ENCODE measurements at regions not wholly inside any gene's neighbourhood (a gene's known extent, or its start where the extent isn't known, plus 50 kb on each side); places are given as distances from the start of the nearest gene placed in this dataset.
"Not testable (repeated sequence)": the region's sequence is repeated elsewhere in the genome, so short reads cannot be mapped to it uniquely, and the experiment has no call there.

DNA sequence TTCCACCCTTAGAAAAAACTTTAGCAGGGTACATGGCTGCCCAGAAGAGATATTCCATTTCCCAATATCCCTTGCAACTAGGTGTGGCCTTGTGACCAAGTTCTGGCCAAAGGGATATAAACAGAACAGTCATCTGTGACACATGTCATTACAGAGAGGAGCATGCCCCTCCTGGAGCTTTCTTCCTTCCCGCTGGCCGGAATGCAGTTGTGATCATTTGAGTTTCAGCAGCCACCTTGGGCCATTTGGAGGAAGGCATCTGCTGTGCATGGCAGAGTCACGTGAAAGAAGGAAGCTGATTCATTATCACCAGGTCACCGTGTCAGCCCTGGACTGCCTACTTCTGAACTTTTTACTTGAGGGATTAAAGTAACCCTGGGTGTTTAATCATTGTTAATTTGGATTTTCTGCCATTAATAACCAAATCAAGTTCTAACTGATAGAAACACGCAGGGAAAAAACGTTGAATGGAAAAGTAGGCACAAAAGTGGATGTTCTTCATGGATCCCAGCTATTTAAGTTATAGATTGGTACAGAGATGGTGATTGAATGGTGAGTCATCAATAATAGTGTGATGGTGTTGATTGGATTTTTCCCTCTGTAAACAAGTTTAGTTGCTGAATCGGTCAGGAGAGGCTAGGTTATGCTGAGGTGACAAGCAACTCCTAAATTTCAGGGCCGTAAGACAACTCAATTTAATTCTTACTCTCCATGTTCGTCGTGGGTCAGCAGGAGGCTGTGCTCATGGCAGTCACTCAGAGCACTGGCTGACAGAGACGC is 80.7 kb upstream of the CCDC167 start:
- no peak for DNase-seq (ENCODE audit: low read depth in 2 of 2)

DNA sequence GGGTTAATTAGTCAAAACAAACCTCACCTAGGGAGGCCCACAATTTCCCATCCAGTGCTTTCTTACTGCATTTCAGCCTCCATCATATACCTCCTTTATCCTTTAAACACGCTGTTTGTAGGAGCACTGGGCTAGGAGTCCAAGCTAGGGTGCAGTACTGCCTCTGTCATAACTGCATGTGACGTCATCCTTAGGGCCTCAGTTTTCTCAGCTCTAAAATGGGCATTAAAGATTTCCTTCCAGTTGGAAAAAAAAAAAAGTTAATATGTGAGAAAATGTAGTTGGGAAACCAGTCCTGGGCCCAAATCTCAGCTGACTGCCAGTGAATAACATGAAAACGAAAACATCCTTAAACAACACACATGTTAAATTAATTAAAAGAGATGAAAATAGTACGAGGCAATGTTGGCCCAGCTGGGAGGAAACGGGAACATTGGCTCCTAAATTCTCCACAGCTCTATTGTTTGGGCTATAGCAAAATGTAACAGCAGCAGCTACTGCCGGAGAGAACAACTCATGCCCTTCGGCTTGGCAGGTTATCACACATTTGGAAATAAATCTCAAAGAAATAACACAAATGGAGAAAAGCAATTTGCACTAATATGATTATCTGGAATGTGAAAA is 79.9 kb upstream of the CCDC167 start:
- DNase-seq (ENCODE audit: low read depth in 2 of 2) = no peak

DNA sequence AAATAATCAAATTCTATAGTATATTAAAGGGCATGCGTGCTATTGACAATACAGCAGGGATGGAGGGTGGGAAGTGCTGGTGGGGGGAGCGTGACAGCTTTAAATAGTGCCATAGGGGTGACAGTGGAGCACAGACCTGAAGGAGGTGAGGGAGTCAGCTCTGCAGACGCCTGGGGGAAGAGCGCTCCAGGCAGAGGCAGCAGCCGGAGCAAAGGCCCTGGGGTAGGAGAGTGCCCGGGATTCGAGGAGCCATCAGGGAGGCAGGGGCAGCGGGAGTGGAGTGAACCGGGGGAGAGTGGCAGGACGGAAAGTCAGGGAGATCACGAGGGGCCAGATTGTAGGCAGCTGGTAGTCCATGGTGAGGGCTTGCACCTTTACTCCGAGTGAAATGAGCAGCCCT is 78.4 kb upstream of the CCDC167 start:
- no peak for DNase-seq (ENCODE audit: low read depth in 2 of 2)

DNA sequence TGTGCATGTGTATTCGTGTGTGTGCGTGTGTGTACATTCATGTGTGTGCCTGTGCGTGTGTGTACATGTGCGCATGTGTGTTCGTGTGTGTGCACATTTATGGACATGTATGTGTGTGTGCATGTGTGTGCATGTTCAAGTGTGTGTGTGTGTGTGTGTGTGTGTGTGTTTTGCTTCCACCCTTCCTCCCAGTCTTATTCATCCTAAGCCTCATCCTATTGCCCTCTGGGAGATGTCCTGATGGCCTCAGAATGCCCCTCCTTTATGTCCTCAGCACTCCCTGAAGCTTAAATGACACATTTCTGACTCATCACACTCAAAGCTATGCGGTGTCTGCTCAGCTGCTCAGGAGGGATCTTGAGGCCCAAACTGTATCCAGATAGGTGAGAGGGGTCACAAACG is 76.6 kb upstream of the CCDC167 start:
- no peak for DNase-seq (ENCODE audit: low read depth in 2 of 2)

DNA sequence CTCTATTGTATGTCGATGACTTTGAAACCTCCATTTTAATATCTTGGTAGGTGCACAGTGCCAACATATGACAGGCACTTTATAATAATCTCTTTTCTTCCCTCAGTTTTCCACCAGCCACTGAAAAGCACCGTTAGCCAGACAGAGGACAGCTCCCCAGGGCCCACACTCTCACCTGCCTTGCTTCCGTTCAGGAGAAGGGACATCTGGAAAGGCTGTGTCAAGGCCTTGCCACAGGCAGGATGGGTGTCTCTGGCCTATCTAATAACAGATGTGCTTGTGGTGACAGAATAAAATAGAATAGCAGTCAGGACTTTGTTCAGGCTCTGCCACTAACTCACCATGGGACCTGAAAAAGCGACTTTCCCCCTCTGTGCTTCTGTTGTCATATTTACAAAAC is 75.5 kb upstream of the CCDC167 start:
- DNase-seq (ENCODE audit: low read depth in 2 of 2) = no peak

DNA sequence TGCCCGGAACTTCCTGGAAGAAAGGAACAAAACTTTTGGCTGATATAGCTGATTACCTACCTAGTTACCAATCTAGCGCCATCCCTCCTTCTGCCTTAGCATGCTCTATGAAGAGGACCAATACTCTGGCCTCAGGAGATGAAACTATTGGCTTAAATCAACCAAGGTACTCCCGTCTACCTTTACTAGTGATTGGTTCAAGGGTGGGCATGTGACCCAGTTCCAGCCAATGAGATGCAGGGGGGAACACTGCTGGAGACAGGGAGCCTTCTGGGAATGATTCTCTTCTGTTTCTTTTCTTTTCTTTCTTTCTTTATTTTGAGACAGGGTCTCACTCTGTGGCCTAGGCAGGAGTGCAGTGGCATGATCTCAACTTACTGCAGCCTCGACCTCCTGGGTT is 72.6 kb upstream of the CCDC167 start:
- DNase-seq (ENCODE audit: low read depth in 2 of 2) = no peak

DNA sequence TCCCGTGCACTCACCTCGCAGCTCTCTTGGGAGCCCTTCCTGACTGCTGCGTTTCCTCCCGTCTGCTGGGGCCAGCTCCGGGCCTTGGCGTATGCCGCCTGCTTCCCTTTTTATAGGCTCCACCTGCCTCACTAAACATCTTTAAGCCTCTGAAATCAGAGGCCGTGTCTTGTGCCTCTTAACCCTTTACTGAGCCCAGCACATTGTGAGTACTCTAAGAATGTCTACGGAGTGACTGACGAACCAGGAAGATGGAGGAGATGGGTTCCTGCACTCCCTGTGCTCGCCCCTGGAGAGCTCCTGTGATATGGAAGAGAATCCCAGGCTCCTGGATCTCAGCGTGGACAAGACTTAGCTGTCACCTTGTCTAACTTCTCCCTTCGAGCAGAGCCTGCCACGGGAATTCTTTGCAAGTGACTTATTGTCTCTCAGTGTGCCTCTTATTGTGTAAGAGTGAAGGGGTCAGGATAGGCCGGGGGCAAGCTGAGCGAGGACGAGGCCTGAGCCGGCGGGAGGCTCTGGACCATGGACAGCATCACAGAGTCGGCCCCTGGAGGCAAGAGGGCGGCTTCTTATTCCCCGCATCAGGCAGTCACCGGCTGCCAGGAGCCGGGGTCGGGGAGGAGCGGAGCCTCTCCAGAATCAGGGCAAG is 70.9 kb upstream of the CCDC167 start:
- DNase-seq (ENCODE audit: low read depth in 2 of 2) = no peak

DNA sequence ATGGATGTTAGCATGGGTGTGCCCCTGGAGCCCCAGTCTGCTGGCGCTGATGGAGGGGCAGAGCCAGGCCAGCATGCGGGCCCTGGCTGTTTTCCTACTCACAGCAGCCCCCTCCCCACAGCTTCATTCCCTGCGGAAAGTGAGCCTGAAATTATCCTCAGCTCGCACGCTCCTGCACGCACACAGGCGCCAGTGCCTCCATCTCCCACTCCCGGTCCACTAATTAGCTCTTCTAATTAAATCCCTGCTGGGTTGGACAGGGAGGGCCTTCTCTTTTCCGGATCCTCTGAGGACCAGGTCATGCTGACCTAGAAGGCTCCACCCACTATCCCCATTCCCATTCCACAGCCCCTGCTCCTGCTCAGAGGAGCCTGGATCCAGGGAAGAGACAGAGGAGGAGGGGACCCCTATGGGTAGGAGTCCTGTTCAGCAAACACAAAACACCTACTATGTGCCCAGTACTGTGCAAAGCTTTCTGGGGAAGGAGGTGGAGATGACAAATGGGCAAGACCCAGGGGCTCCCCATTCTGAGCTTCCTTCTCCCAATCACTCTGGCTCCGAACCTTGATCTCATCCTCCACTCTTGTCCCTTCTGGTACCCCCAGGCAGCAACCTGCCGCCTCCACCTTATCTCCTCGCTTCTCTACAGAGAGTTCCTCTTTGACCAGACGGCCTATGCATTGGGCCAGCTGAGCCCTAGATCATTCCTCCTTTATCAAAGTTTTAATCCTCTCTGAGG is 70.2 kb upstream of the CCDC167 start:
- no peak for DNase-seq (ENCODE audit: low read depth in 2 of 2)

DNA sequence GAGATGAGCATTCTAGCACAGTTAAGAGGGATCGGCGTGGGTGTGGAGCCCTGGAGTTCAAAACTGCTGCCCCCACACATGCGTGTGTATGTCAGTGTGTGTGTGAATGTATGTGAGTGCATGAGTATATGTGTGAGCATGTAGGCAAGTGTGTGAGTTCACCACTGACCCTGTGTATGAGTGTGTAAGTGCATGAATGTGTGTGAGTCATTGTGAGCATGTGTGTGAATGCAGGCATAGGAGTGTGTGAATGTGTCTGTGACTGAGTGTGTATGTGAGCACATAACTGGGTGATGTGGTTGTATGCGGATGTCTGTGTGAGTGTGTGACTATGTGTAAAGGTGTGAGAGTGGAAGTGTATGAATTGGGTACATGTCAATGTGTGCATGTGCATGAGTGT is 69.6 kb upstream of the CCDC167 start:
- DNase-seq (ENCODE audit: low read depth in 2 of 2) = no peak

DNA sequence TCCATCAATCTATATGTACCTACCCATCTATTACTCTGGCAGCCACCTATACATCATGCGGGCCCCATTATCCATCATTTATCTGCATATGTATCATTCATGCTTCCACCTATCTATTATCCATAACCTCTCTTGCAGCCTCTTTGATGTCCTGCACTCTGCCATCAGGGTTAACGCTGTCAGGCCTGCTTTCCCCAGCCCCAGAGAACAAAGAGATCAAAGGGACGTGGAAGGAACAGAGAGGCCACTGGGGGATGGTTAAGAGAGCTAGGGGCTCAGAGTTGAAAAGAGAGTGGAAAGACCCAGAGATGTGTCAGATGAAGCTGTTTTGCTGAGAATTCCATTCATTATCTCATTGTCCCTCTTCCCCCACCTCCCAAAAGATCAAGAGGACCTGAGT is 67.3 kb upstream of the CCDC167 start:
- no peak for DNase-seq (ENCODE audit: low read depth in 2 of 2)

DNA sequence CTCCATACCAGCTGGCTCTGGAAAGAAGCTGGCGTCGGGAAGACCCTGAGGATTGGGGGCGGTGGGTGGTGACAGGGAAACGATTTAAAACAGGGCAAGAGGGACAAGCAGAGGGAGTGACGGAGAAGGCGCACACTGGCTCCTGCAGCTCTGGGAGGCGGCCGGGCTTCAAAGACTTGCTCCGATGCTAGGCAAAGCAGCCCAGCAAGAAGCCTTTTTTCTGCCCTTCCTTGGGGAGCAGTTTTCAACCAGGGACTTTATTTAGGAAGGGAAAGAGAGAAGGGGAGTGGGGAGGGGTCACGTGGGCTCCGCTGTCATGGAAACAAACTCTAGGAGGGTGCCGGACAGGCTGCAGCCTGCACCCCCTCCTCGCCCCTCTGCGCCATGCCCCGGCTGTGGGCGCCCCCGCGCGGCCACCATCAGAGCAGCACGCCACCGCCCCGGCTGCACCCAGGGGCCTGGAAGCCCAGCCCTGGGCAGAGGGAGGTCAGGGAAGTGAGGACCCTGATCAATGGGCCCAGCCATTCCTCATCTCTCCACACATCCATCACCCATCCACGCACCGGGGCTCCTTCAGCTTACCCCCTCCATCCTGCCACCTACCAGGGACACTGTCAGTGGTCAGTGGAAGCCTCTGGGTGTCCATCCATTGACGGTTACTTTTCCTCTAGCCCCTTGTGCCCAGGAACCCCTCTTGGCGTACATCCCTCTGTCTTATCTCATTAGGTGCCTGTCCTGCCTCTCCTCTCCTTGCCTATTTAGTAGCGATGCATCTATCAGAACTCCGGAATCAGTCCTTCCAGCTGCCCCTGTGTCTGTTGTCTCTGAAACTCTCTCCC is 66.6 kb upstream of the CCDC167 start:
- peak in 1 of 2 donors; percentile 49 for DNase-seq (ENCODE audit: low read depth in 2 of 2)

DNA sequence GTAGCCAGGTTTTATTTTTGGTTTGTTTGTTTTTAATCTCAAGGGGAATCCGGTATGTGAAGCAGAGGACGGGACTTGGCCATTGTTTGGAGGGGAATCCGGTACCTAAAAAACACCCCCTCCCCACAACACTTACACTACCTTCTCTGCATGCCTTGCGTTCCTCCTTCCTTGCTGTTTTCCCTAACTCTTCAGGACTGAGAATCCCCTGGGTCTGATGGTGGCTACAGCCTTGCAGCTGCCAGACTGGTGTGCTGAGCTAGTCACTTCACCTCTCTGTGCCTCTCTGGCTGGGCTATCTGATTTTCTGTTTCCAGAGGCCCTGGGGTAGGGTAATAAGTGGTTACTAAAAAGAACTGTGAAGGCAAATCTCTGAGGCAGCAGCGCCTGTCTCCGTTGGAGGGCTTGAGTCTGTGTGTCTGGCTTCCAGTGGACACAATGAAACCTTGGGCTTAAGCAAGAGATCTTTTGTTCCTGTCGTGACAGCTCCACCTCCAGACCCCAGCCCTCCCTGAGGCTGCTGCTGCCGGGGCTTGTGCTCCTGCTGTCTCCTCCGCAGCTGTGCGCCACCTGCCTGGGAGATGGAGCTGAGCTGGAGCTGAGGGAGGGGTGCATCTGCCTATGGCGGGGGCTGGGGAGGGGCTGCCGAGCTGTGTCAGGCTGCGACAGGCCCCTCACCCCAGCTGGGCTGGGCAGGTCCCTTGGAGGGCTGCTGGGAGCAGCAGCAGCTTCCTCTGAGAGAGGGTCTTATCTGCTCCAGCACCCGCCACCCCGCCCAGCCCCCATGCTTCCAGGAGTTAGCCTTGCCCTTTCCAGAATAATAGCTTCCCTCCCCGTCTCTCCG is 65.8 kb upstream of the CCDC167 start:
- no peak for DNase-seq (ENCODE audit: low read depth in 2 of 2)

DNA sequence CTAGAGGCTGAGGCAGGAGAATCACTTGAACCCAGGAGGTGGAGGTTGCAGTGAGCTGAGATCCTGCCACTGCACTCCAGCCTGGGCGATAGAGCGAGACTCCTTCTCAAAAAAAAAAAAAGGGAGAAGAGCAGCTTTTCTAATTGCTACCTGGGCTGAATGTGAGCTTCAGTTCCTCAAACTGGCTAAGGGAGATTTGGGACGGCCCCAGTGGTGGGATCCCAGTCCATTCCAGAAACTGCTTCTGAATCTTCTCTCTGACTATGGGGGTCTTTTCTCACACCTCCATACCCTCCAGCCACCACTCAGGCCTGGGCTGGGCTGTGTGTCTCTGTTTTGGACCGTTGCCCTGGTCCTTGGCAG is 63.2 kb upstream of the CCDC167 start:
- DNase-seq (ENCODE audit: low read depth in 2 of 2) = not testable (repeated sequence)

DNA sequence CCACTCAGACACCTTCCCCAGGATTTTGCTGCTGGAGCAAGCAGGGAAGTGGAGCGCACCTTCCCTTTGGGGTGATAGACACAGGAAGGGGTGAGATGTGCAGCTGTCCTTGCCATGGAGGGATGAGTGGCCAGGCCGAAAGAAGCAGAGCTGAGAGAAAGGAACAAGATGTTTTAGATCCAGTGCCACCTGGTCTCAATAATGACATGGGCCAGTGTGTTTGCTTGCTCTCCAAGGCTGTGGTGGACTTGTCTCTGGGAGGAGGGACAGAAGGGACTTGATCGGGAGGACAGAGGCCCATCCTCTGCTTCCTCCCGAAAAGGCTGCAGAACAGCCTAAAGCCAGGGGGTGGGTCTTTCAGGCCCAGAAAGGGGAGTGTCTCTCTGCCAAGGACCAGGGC is 61.7 kb upstream of the CCDC167 start:
- no peak for DNase-seq (ENCODE audit: low read depth in 2 of 2)

DNA sequence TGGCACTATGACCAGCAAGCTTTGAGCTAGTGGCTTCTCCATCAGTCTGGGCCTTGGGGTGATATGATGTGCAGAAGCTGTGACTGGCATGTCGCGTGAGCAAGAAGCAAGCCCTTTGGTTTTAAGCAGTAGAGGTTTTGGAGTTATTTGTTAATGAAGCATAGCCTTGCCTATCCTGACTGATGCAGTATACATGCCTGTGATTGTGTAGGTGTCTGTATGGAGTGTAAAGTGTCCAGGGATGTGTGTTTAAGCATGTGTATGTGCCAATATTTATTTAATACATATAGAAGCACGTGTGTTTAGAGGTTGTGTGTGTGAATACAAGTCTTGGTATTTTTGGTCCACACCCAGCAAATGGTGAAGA is 61.0 kb upstream of the CCDC167 start:
- DNase-seq (ENCODE audit: low read depth in 2 of 2) = no peak

DNA sequence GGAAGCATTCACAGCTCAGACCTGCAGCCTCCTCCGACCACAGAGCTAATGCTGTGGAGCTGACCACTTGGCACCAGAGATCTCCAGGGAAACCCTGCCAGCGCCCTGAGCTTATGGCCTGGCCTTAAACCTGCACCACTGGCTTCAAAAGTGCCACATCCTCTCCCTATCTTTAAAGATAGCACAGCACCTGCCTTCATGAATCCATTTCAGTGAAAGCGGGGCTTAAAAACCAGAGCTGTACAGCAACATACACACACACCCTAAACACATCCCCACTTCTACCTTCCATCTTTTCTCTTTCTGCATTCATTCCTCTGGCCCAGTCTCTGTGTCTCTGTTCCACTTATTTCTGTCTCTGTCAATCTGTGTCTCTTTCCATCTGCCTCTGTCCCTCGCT is 59.8 kb upstream of the CCDC167 start:
- DNase-seq (ENCODE audit: low read depth in 2 of 2) = no peak

DNA sequence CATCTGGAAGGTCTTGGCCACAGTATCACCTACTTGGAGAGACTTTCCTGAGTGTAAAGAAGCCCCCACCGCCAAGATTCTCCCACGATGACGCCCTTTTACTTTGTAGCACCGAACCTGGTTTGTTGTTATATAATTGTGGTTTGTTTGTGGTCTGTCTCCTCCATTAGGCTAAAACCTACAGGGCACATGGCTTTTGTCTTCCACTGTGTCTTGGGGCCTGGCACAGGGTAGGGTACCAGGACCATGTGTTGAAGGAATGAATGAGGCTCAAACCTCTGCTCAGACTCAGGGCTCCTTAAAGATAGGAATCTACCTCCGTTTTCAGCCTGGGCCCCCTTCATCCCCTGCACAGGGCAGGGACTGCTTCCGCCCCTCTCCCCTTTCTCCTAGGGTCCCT is 59.4 kb upstream of the CCDC167 start:
- DNase-seq (ENCODE audit: low read depth in 2 of 2) = no peak

DNA sequence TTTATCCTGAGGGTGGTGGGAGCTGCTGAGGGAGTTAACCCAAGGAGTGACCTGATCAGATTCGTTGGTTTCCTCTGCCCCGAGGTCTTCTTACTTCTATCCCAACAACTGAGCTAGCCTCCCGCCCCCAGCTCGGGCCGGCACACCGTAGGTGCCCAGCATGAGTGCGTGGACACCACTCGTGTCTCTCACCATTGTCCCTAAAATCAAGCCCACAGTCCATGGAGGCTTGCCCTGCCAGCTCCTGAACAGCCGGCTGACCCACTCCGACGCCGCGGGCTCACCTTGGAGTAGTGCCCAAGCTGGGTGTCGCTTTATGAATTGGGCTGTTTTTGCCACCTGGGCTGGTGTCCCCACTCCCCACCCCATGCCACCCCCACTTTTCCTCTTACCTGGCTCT is 59.0 kb upstream of the CCDC167 start:
- no peak for DNase-seq (ENCODE audit: low read depth in 2 of 2)

DNA sequence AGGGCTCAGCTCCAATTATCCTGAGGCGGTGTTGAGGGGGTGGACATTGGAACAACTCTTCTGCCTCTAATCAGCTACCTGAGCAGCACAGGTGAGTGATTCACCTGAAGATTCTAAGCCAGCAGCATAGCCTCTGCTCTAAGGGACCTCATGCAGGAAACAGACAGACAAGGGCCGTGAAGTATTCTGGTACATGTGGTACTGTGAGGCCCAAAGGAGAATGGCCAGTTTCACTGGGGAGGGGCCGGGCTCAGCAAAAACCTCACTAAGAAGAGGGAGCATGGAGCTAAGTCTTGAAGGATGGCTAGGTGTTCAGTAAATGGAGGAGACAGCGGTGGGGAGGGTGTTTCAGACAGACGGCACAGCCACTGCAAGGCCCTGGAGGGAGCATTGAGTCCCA is 58.5 kb upstream of the CCDC167 start:
- DNase-seq (ENCODE audit: low read depth in 2 of 2) = no peak

DNA sequence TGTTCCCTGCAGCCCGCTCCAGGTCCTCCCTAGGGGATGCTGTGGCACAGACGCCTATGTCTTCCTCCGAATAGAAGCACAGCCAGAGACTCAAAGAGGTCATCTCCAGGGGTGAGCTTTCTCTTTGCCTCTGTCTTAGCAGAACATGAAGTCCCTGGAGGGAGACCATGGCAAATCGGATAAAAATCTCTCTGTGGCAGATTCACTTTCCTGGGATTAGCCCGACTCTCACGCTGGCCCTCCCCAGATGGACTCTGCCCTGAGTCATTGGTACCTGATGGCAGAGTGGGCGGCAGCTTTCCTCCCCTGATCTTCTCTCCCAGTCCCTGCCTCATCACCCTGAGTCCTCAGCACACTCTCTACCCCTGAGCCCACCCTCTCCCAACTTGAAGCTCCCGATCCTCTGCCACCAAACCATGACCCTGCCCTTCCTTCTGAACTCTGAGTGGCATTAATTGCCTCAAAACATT is 58.0 kb upstream of the CCDC167 start:
- DNase-seq (ENCODE audit: low read depth in 2 of 2) = no peak

All from stimulated activated CD8-positive, alpha-beta memory T cell treated with anti-CD3 and anti-CD28 coated beads, Interleukin-7, amount 100 ng/mL, for 4 hours (primary cell).